HG03175 (cell line): ENCODE measurements at regions not wholly inside any gene's neighbourhood (a gene's known extent, or its start where the extent isn't known, plus 50 kb on each side); places are given as distances from the start of the nearest gene placed in this dataset.
A peak's percentile ranks its signal among the peaks of the same experiment; 100 is the strongest.
"Not testable (repeated sequence)": the region's sequence is repeated elsewhere in the genome, so short reads cannot be mapped to it uniquely, and the experiment has no call there.

Experiments
- ATAC-seq: cut with Tn5 transposase; IDR thresholded peaks from one replicate; pipeline ENCODE4 v1.9.1; 2021; ENCODE audit warnings: mild to moderate bottlenecking, moderate library complexity; ENCODE audit not compliant: unreplicated experiment

- ATAC-seq: no peak
Observed at GRCh38 chr9:33690143-33690933, 105.0 kb upstream of the PRSS3 start.

DNA sequence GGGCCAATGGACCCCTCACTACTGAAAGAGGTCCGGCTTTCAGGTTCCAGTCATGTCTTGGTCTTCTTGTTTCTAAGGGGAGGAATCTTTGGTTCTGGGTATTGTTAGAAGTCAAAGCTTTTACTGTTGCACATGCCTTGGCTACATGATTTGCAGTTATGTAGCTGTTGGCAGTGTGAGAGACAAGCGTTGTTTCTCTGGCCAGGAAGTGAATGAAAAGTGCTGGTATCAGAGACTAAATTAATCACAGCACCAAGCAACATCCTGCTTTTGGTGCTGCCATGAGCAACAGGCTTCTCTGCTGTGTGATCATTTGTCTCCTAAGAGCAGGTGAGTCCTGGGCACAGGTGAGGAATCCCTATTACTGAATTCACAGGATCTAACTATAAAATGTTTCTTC, 100.1 kb upstream of the PRSS3 start:
- ATAC-seq: no peak

DNA sequence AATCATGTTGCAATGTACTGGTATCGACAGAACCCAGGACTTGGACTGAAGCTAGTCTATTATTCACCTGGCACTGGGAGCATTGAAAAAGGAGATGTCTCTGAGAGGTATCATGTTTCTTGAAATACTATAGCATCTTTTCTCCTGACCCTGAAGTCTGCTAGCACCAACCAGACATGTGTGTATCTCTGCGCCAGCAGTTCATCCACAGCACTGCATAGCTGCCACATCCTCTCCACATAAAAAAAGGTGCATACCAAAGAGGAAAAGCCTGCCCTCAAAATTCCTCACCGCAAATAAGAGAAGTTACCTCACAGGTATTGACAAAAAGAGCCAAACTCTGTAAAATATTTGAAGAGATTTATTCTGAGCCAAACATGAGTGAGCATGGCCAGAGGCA, 99.5 kb upstream of the PRSS3 start:
- ATAC-seq: no peak

DNA sequence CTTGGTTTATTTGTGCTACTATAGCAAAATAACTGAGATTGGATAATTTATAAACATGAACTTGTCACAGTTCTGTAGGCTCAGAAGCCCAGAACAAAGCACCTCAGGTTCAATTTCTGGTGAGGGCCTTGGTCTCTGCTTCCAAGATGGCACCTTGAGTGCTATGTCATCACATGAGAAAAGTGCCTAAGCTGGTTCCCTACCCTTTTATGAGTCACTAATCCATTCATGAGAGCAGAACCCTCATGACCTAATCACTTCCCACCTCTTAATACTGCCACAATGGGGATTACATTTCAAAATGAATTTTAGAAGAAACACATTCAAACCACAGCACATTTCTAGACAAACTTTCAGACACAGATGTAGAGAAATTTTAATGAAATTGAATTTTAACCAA, 98.2 kb upstream of the PRSS3 start:
- ATAC-seq: no peak

DNA sequence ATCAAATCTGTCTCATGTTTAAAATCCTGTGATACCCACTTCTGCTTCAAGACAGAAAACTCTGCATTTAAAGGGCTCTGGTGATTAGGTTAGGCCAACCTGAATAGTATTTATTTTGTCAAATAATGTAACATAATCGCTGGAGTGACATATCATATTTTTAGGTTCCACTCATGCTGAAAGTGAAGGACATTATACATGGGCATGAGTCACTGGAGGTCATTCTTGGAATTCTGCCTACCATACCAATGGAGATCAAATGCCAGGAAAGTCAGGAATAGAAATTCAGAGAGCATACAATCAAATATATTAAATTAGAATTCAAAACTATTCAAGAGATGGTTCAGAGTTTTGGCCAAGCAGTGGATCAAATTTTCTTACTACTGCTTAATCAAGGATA, 97.1 kb upstream of the PRSS3 start:
- no peak for ATAC-seq

DNA sequence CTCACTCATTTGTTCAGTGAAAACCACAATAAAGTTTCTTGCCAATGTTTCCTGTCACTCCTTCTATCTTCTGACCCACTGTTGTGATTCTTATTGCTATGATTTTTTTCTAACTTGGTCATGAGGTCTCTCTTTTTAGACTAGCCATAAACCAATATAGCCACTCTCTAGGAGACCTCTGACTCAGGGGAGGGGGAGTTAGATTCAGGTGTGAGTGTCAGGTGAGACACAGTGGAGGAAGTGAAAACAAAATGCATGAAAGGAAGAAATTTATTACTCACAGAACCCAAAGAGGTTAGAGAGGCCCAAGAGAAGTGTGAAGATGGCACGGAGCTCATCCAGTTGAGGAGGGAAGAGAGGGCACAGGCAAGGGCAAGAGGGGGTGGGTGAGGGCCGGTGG, 94.4 kb upstream of the PRSS3 start:
- ATAC-seq: not testable (repeated sequence)

GRCh38 chr9:33703430-33704102, 91.8 kb upstream of the PRSS3 start:
- ATAC-seq: no peak

GRCh38 chr9:33705440-33705839, 89.9 kb upstream of the PRSS3 start:
- not testable (repeated sequence) for ATAC-seq

GRCh38 chr9:33708441-33708840, 86.9 kb upstream of the PRSS3 start:
- no peak for ATAC-seq

- ATAC-seq: no peak
Observed at GRCh38 chr9:33709269-33709668, 86.1 kb upstream of the PRSS3 start.

DNA sequence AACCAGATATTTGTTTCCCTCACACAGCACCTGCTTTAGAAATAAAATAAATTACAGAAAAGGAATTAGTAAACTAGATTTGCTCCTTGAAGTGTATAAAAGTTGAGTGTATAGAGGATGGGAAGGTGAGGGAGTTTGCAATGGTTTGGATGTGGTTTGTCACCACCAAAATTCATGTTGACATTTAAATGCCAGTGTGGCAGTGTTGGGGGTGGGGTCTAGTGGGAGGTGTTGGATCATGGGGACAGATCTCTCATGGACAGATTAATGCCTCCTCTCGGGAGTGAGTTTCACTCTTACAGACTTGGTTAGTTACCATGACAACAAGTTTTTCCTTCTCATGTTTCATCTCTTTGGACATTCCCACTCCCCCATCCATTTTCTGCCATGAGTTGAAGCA, 83.9 kb upstream of the PRSS3 start:
- not testable (repeated sequence) for ATAC-seq

DNA sequence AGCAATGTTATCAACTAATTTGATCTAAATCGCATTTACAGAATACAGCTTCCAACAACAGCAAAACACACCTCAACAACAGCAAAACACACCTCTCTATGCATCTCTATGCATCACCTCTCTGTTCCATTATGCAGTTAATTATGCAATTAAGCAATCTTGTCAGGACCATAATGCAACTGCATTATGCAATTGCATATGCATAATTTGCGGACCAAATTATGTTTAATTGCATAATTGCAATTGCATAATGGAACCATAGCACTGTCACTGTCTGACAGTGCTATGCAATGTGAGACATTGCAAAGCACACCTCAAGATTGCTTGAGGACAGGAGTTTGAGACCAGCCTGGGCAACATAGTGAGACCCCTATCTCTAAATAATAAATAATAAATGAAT, 80.4 kb upstream of the PRSS3 start:
- no peak for ATAC-seq

- ATAC-seq: no peak
Observed at GRCh38 chr9:33718987-33719386, 76.4 kb upstream of the PRSS3 start.

- ATAC-seq: peak; percentile 54
Observed at GRCh38 chr9:33719581-33720374, 75.6 kb upstream of the PRSS3 start.

GRCh38 chr9:33721674-33722358, 73.5 kb upstream of the PRSS3 start:
- ATAC-seq: peak; percentile 68

DNA sequence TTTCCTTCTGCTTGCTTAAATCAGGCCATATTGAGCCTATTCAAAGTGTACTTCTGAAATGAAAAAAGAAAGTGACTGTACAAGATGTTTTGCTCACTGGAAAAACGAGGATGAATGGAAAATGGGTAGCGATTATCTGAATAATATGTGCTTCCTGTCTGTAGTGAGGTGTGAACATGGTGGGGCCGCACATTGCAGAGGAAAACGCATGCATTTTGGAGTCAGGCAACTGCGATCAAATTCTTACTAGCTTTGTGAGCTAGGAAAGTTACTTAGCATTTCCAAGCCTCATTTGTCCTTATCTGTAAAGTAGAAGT, 73.0 kb upstream of the PRSS3 start:
- no peak for ATAC-seq

- ATAC-seq: no peak
Observed at GRCh38 chr9:33728613-33729012, 66.7 kb upstream of the PRSS3 start.

GRCh38 chr9:33731142-33731541, 64.2 kb upstream of the PRSS3 start:
- no peak for ATAC-seq

GRCh38 chr9:33731625-33732024, 63.7 kb upstream of the PRSS3 start:
- ATAC-seq: no peak

DNA sequence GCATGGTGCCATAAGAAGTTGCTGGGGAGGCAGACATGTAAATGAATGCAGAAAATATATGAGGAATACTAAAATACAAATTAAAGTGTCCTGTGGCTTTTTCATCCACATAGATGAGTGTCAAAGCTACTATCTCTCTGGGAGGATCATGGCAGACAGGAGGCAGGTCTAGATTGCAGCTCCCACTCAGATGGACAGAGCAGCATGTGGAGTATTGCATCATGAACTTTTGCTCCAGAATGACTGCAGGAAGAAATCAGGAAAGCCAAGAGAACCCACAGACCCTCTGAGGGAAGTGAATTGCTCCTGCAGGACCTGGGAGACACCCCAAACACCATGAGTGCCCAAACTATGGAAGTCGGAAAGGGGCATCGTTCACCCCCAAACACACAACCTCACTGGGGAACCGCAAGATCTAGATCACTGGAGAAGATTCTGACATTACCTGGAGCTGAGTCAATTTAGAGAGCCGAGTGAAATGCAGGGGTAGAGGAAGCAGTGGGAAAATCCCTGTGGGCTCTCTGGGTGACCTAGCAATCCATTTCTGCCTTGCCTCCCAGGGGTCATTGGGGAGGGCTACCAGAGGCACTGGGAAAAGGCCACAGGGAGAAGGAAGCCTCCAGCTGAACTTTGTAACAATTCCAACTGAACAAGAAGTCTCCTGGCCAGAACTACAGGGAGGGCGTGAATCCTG, 61.0 kb upstream of the PRSS3 start:
- not testable (repeated sequence) for ATAC-seq
